Panc1 (cell line): ENCODE measurements at regions not wholly inside any gene's neighbourhood (a gene's known extent, or its start where the extent isn't known, plus 50 kb on each side); places are given as distances from the start of the nearest gene placed in this dataset.

ENCODE experiments used
- ATAC-seq: fragments of 200-7000 bp; cut with Tn5 transposase; 2 replicates; pipeline ENCODE4 v1.9.1; 2020; ENCODE audit warnings: mild to moderate bottlenecking, moderate library complexity
- BruUV-seq: library from RNA; stranded (reverse); fragments of 400-500 nt; replicated peaks from 2 replicates; lab custom pipeline; 2021; lab: Mats Ljungman, UMichigan
- CTCF ChIA-PET: fragments of 300-600 bp; sonication (Branson Sonifier 250); formaldehyde crosslinking; loops from one replicate; lab custom pipeline; 2022; ENCODE audit warnings: antibody characterized with exemption; lab: Charles Lee
- POLR2A ChIA-PET: fragments of 300-600 bp; sonication (Branson Sonifier 250); formaldehyde crosslinking; loops from one replicate; lab custom pipeline; 2022; ENCODE audit warnings: antibody characterized with exemption; lab: Charles Lee
- DNase-seq: peaks from one replicate; pipeline ENCODE4 v3.0.0-alpha.2; 2010; ENCODE audit warnings: low read depth, low spot score
- H3K27ac ChIP-seq: 2 replicates; pipeline ENCODE4 v1.5.1; 2011; ENCODE audit warnings: mild to moderate bottlenecking, low read length, inconsistent platforms
- H3K27me3 ChIP-seq: fragments of 200-500 bp; sonication (Bioruptor generic); 2 replicates; pipeline ENCODE4 v1.6.0; 2014; ENCODE audit warnings: low read length, inconsistent platforms; ENCODE audit not compliant: control insufficient read depth, insufficient read depth
- H3K36me3 ChIP-seq: fragments of 200-500 bp; sonication (Bioruptor generic); 2 replicates; pipeline ENCODE4 v1.5.1; 2014; ENCODE audit warnings: inconsistent platforms, mild to moderate bottlenecking, low read length, moderate library complexity; ENCODE audit not compliant: control insufficient read depth, insufficient read depth
- H3K4me1 ChIP-seq: 2 replicates; pipeline ENCODE4 v1.5.1; 2011; ENCODE audit warnings: inconsistent platforms, mild to moderate bottlenecking, low read length, moderate library complexity; ENCODE audit not compliant: control insufficient read depth, insufficient read depth
- H3K4me3 ChIP-seq, 2 experiments: 2 replicates each; pipeline ENCODE4 v1.5.1; 2011 to 2012; ENCODE audit warnings: low read depth in 2 of 2, low read length in 2 of 2, mild to moderate bottlenecking in 2 of 2, inconsistent platforms in 1 of 2, moderate library complexity in 1 of 2
- H3K9me3 ChIP-seq: fragments of 200-500 bp; sonication (Bioruptor generic); 2 replicates; pipeline ENCODE4 v1.5.1; 2014; ENCODE audit warnings: low read depth, mild to moderate bottlenecking, inconsistent platforms, low read length, moderate library complexity; ENCODE audit not compliant: control insufficient read depth, insufficient read depth
- CTCF ChIP-seq: fragments of 450-650 bp; IDR thresholded peaks from 2 replicates; pipeline ENCODE4 v1.5.1; 2017; ENCODE audit warnings: mild to moderate bottlenecking
- POLR2AphosphoS5 ChIP-seq: IDR thresholded peaks from 2 replicates; pipeline ENCODE4 v1.6.1; 2012; ENCODE audit warnings: mild to moderate bottlenecking, low read depth, low read length, moderate library complexity
- SIN3A ChIP-seq: IDR thresholded peaks from 2 replicates; pipeline ENCODE4 v1.6.1; 2012; ENCODE audit warnings: low read depth, mild to moderate bottlenecking, low read length, moderate library complexity, borderline replicate concordance; ENCODE audit not compliant: insufficient read depth
- TCF7L2 ChIP-seq: IDR thresholded peaks from 2 replicates; pipeline ENCODE4 v1.6.1; 2011; ENCODE audit warnings: mild to moderate bottlenecking, low read depth, low read length, inconsistent platforms
- in situ Hi-C: cut with HindIII; loops from 2 replicates; pipeline ENCODE4 v1.10.0; 2016; ENCODE audit warnings: low sequenced_read_pairs, low pct_unique_long_range_greater_than_20kb
- intact Hi-C: fragments of 100-400 bp; cut with micrococcal nuclease; formaldehyde crosslinking; loops from one replicate; pipeline ENCODE4 v1.10.0; 2022; ENCODE audit not compliant: unreplicated experiment
- TF ChIP-seq, protein P1 (sequence below), 2 experiments: IDR thresholded peaks; 2 replicates each; pipeline ENCODE4 v1.6.1; 2011 to 2012; ENCODE audit warnings: low read depth in 2 of 2, control low read depth in 1 of 2, low read length in 1 of 2, mild to moderate bottlenecking in 1 of 2, moderate library complexity in 1 of 2; ENCODE audit not compliant: insufficient read depth in 1 of 2

DNA sequence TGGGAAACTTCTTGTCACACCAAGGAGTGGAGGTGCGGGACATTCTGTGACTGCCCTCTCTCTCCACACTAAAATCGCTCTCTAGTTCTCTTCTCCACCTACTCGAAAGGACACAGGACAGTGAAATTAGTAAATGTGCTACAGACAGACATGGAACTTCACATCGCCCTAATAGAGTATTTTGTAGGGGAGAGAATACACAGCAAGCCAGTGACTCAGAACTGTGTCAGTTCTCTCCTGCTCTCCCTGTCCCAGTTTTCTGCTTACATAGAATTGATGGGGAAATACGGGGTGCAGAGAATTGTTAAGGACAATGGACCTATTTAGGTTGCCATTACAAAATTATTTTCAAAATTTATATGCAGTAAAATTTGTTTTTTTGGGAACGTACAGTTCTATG, 159.6 kb upstream of the GADL1 start:
- intact Hi-C loops: no loop called here
- Histone ChIP-seq H3K4me3 (no peak overlapping the region), H3K36me3 (no peaks in the 10 kb centered on the region), H3K4me1 (no peaks in the 10 kb centered on the region), H3K27me3 (no peaks in the 10 kb centered on the region), H3K9me3 (peaks cover 3% of the 10 kb centered on the region; the same call in 1 of the 2 replicates), H3K27ac (no peak overlapping the region)
- DNase-seq: no peak
- CTCF ChIA-PET: no interaction called here
- POLR2A ChIA-PET: no interaction called here
- no peak for TF ChIP-seq SIN3A
- in situ Hi-C loops: no loop called here
- no TSS peak for BruUV-seq
- no peak for ATAC-seq

GRCh38 chr3:31055757-31056156, 161.3 kb upstream of the GADL1 start:
- intact Hi-C loops (no loop called here), in situ Hi-C loops (no loop called here)
- Histone ChIP-seq H3K9me3 (peaks cover 4% of the 10 kb centered on the region; the same call in 1 of the 2 replicates), H3K27ac (no peak overlapping the region), H3K27me3 (no peaks in the 10 kb centered on the region), H3K36me3 (no peaks in the 10 kb centered on the region), H3K4me1 (no peaks in the 10 kb centered on the region), H3K4me3 (no peak overlapping the region)
- no peak for ATAC-seq
- ChIA-PET CTCF (no interaction called here), POLR2A (no interaction called here)
- no peak for DNase-seq
- no peak for TF ChIP-seq SIN3A
- TF ChIP-seq, protein P1, sequence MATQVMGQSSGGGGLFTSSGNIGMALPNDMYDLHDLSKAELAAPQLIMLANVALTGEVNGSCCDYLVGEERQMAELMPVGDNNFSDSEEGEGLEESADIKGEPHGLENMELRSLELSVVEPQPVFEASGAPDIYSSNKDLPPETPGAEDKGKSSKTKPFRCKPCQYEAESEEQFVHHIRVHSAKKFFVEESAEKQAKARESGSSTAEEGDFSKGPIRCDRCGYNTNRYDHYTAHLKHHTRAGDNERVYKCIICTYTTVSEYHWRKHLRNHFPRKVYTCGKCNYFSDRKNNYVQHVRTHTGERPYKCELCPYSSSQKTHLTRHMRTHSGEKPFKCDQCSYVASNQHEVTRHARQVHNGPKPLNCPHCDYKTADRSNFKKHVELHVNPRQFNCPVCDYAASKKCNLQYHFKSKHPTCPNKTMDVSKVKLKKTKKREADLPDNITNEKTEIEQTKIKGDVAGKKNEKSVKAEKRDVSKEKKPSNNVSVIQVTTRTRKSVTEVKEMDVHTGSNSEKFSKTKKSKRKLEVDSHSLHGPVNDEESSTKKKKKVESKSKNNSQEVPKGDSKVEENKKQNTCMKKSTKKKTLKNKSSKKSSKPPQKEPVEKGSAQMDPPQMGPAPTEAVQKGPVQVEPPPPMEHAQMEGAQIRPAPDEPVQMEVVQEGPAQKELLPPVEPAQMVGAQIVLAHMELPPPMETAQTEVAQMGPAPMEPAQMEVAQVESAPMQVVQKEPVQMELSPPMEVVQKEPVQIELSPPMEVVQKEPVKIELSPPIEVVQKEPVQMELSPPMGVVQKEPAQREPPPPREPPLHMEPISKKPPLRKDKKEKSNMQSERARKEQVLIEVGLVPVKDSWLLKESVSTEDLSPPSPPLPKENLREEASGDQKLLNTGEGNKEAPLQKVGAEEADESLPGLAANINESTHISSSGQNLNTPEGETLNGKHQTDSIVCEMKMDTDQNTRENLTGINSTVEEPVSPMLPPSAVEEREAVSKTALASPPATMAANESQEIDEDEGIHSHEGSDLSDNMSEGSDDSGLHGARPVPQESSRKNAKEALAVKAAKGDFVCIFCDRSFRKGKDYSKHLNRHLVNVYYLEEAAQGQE (IDR thresholded peaks at IDR 0.05; ENCODE audit: insufficient read depth in 1 of 2, low read depth in 2 of 2, low read length in 1 of 2): no peak
- BruUV-seq: no TSS peak

DNA sequence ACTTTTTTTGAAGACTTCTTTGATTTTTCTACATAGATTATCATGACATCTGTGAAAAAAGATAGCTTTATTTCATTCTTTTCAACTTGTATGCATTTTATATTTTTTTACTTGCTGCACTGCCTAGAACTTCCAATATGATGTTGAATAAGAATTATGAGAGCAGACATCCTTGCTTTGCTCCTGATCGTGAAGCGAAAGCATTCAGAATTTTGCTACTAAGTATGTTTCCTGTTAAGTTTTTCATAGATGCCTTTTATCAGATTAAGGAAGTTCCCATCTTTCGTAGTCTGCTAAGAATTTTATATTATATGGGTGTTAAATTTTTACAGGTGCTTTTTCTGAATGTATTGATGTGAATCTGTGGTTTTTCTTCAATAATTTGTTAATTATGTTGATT, 163.4 kb upstream of the GADL1 start:
- H3K9me3 ChIP-seq: peaks cover 4% of the 10 kb centered on the region; the same call in 1 of the 2 replicates
- H3K4me1 ChIP-seq: no peaks in the 10 kb centered on the region
- TF ChIP-seq, protein P1 (IDR thresholded peaks at IDR 0.05; ENCODE audit: insufficient read depth in 1 of 2, low read depth in 2 of 2, low read length in 1 of 2): no peak
- no peak for TF ChIP-seq CTCF
- TF ChIP-seq TCF7L2: no peak
- no peak for TF ChIP-seq SIN3A
- TF ChIP-seq POLR2AphosphoS5: no peak
- intact Hi-C loops: no loop called here
- no peaks in the 10 kb centered on the region for H3K36me3 ChIP-seq
- H3K27me3 ChIP-seq: no peaks in the 10 kb centered on the region
- no TSS peak for BruUV-seq
- in situ Hi-C loops: no loop called here
- CTCF ChIA-PET: no interaction called here
- ATAC-seq (no peak), DNase-seq (no peak)
- POLR2A ChIA-PET: no interaction called here
- no peak overlapping the region for H3K27ac ChIP-seq
- no peak overlapping the region for H3K4me3 ChIP-seq
